H9 (cell line): ENCODE measurements at regions not wholly inside any gene's neighbourhood (a gene's known extent, or its start where the extent isn't known, plus 50 kb on each side); places are given as distances from the start of the nearest gene placed in this dataset.

Source experiments
- DNase-seq: peaks from one replicate; pipeline ENCODE4 v3.0.0-alpha.2; 2017
- H2AFZ ChIP-seq: one replicate; pipeline ENCODE4 v1.6.1; 2013; ENCODE audit warnings: mild to moderate bottlenecking, low read length, control low read depth, moderate library complexity
- H2AK5ac ChIP-seq: 2 replicates; pipeline ENCODE4 v1.6.1; 2013; ENCODE audit warnings: low read length, control low read depth, mixed read lengths; ENCODE audit not compliant: insufficient read length
- H2BK120ac ChIP-seq: one replicate; pipeline ENCODE4 v1.6.1; 2013; ENCODE audit warnings: low read depth, mild to moderate bottlenecking, low read length, control low read depth, inconsistent platforms; ENCODE audit not compliant: poor library complexity, severe bottlenecking
- H2BK12ac ChIP-seq: 2 replicates; pipeline ENCODE4 v1.6.1; 2013; ENCODE audit warnings: low read length, control low read depth, mixed read lengths, low read depth; ENCODE audit not compliant: insufficient read length
- H2BK15ac ChIP-seq: 2 replicates; pipeline ENCODE4 v1.6.1; 2013; ENCODE audit warnings: low read depth, low read length, control low read depth
- H2BK20ac ChIP-seq: one replicate; pipeline ENCODE4 v1.6.1; 2013; ENCODE audit warnings: low read depth, mild to moderate bottlenecking, low read length, control low read depth, inconsistent platforms; ENCODE audit not compliant: poor library complexity, severe bottlenecking
- H2BK5ac ChIP-seq: 2 replicates; pipeline ENCODE4 v1.6.1; 2013; ENCODE audit warnings: low read length, control low read depth, mixed read lengths; ENCODE audit not compliant: insufficient read length
- H3K14ac ChIP-seq: 2 replicates; pipeline ENCODE4 v1.6.1; 2013; ENCODE audit warnings: low read length, control low read depth; ENCODE audit not compliant: insufficient read depth
- H3K18ac ChIP-seq: 2 replicates; pipeline ENCODE4 v1.6.1; 2013; ENCODE audit warnings: low read depth, mild to moderate bottlenecking, mixed read lengths, low read length, control low read depth; ENCODE audit not compliant: insufficient read length
- H3K23ac ChIP-seq: 2 replicates; pipeline ENCODE4 v1.6.1; 2013; ENCODE audit warnings: low read length, control low read depth, mixed read lengths, low read depth; ENCODE audit not compliant: insufficient read length
- H3K23me2 ChIP-seq: 2 replicates; pipeline ENCODE4 v1.6.1; 2013; ENCODE audit warnings: low read depth, mild to moderate bottlenecking, mixed read lengths, low read length, control low read depth; ENCODE audit not compliant: insufficient read length, poor library complexity, severe bottlenecking
- H3K27ac ChIP-seq: 2 replicates; pipeline ENCODE4 v1.5.1; 2013; ENCODE audit warnings: low read length, control low read depth, mixed read lengths, low read depth; ENCODE audit not compliant: insufficient read length
- H3K27me3 ChIP-seq: 2 replicates; pipeline ENCODE4 v1.6.1; 2013; ENCODE audit warnings: low read length, control low read depth, inconsistent platforms; ENCODE audit not compliant: insufficient read depth
- H3K4ac ChIP-seq: 2 replicates; pipeline ENCODE4 v1.6.1; 2013; ENCODE audit warnings: low read depth, mild to moderate bottlenecking, control low read depth, inconsistent platforms, low read length, moderate library complexity
- H3K4me1 ChIP-seq: 2 replicates; pipeline ENCODE4 v1.6.1; 2013; ENCODE audit warnings: low read length, control low read depth, inconsistent platforms; ENCODE audit not compliant: insufficient read depth
- H3K4me2 ChIP-seq: 2 replicates; pipeline ENCODE4 v1.6.1; 2013; ENCODE audit warnings: low read length, control low read depth, mixed read lengths; ENCODE audit not compliant: insufficient read length, insufficient read depth
- H3K56ac ChIP-seq: 2 replicates; pipeline ENCODE4 v1.6.1; 2013; ENCODE audit warnings: low read depth, mild to moderate bottlenecking, mixed read lengths, low read length, control low read depth; ENCODE audit not compliant: insufficient read length
- H3K79me1 ChIP-seq: 2 replicates; pipeline ENCODE4 v1.6.1; 2013; ENCODE audit warnings: low read depth, mild to moderate bottlenecking, moderate library complexity, low read length, control low read depth, inconsistent platforms; ENCODE audit not compliant: insufficient read depth, poor library complexity, severe bottlenecking
- H3K79me2 ChIP-seq: 2 replicates; pipeline ENCODE4 v1.6.1; 2013; ENCODE audit warnings: low read length, control low read depth, inconsistent platforms; ENCODE audit not compliant: insufficient read depth
- H3K9ac ChIP-seq: 2 replicates; pipeline ENCODE4 v1.6.1; 2013; ENCODE audit warnings: low read length, control low read depth, mixed read lengths; ENCODE audit not compliant: insufficient read length; ENCODE audit errors: extremely low read depth
- H3K9me3 ChIP-seq: one replicate; pipeline ENCODE4 v1.6.1; 2013; ENCODE audit warnings: low read depth, low read length, inconsistent platforms; ENCODE audit not compliant: control insufficient read depth
- H3T11ph ChIP-seq: one replicate; pipeline ENCODE4 v1.6.1; 2013; ENCODE audit warnings: mild to moderate bottlenecking, low read length, control low read depth, inconsistent platforms
- H4K20me1 ChIP-seq: one replicate; pipeline ENCODE4 v1.6.1; 2013; ENCODE audit not compliant: control insufficient read depth, insufficient read length, insufficient read depth
- H4K5ac ChIP-seq: 2 replicates; pipeline ENCODE4 v1.6.1; 2013; ENCODE audit warnings: low read depth, mild to moderate bottlenecking, mixed read lengths, low read length, control low read depth; ENCODE audit not compliant: insufficient read length
- H4K8ac ChIP-seq: replicated peaks from 2 replicates; pipeline ENCODE4 v1.6.1; 2013; ENCODE audit warnings: low read length, control low read depth, mixed read lengths, low read depth; ENCODE audit not compliant: insufficient read length
- H4K91ac ChIP-seq: 2 replicates; pipeline ENCODE4 v1.6.1; 2013; ENCODE audit warnings: low read depth, mild to moderate bottlenecking, moderate library complexity, mixed read lengths, low read length, control low read depth; ENCODE audit not compliant: insufficient read length
- H3K27ac Mint-ChIP-seq, 3 experiments: 2 replicates in 2 of 3; 3 replicates in 1 of 3; pipeline ENCODE4 v1.8.0; 2020 to 2021; ENCODE audit warnings: mixed read lengths in 3 of 3, mild to moderate bottlenecking in 1 of 3, moderate library complexity in 1 of 3
- H3K27me3 Mint-ChIP-seq: 2 replicates; pipeline ENCODE4 v1.8.0; 2021; ENCODE audit warnings: low read depth, mild to moderate bottlenecking, moderate library complexity, mixed read lengths
- H3K36me3 Mint-ChIP-seq, 3 experiments: 2 replicates in 2 of 3; 3 replicates in 1 of 3; pipeline ENCODE4 v1.8.0; 2020 to 2021; ENCODE audit warnings: low read depth in 3 of 3, mixed read lengths in 3 of 3; ENCODE audit not compliant: insufficient read depth in 1 of 3
- H3K4me1 Mint-ChIP-seq, 2 experiments: 2 replicates each; pipeline ENCODE4 v1.8.0; 2020; ENCODE audit warnings: mixed read lengths in 2 of 2
- H3K4me3 Mint-ChIP-seq, 2 experiments: 2 replicates in 1 of 2; 3 replicates in 1 of 2; pipeline ENCODE4 v1.8.0; 2020 to 2021; ENCODE audit warnings: mild to moderate bottlenecking in 2 of 2, mixed read lengths in 2 of 2, moderate library complexity in 1 of 2
- H3K9me3 Mint-ChIP-seq, 2 experiments: 2 replicates in 1 of 2; 3 replicates in 1 of 2; pipeline ENCODE4 v1.8.0; 2020; ENCODE audit warnings: mild to moderate bottlenecking in 2 of 2, mixed read lengths in 2 of 2, moderate library complexity in 1 of 2
- WGBS: extraction: QIAGEN DNeasy Blood & Tissue Kit; methylation state at CpG from one replicate; pipeline ENCODE4 v1.1.7; 2013; ENCODE audit warnings: missing lambda C conversion rate, low lambda C conversion rate, mixed read lengths; ENCODE audit not compliant: insufficient read length; ENCODE audit errors: extremely low coverage; 5-methylcytosine and 5-hydroxymethylcytosine counted together
- TF ChIP-seq, protein P1 (sequence below): fragments of 200-600 bp; sonication (generic); conservative IDR thresholded peaks from 3 replicates; pipeline ENCODE4 v1.8.0; 2021; ENCODE audit warnings: antibody characterized with exemption, mild to moderate bottlenecking

DNA sequence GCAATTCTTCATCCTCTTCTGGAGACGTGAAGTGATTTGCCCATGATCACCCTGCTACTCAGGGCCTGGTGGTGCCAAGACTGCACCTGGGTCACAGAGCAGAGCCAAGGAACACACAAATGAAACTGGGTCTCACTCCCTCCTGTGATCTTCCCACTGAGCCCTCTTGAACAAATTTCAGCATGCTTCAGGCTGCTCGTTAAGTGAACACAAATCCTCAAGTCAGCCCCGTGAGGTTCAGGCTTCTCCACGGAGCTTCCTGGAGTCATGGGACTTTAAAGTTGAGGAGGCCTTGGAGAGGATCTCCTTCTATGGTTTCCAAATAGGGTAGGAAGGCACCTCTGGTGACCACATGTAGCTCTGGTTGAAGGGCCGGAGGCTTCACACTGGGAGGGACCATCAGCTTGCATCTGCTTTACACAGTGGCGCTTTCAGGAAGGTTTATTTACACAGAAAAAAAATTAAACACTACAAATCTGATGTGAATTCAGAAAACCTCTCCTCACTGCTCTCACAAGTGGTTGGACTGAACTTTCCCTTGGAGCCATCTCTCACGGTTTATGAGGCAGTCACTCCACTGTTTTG, 255.4 kb downstream of the LOXHD1 start:
- Histone ChIP-seq H2BK20ac (no peak overlapping the region), H3K79me1 (no peaks in the 10 kb centered on the region), H3K18ac (no peak overlapping the region), H3K14ac (no peak overlapping the region), H3K9ac (no peak overlapping the region), H3K4ac (no peak overlapping the region), H4K91ac (no peak overlapping the region), H4K8ac (no peak overlapping the region), H3K4me2 (no peak overlapping the region), H2BK120ac (no peak overlapping the region), H3K27ac (no peak overlapping the region), H3K27me3 (no peaks in the 10 kb centered on the region), H3K9me3 (no peaks in the 10 kb centered on the region), H2BK12ac (no peak overlapping the region), H3K23me2 (no peaks in the 10 kb centered on the region), H2BK15ac (no peak overlapping the region), H4K5ac (no peak overlapping the region), H3K56ac (no peak overlapping the region), H2AFZ (no peak overlapping the region), H3K23ac (no peak overlapping the region), H3K79me2 (no peaks in the 10 kb centered on the region), H3K4me1 (no peaks in the 10 kb centered on the region), H2AK5ac (no peak overlapping the region), H2BK5ac (no peak overlapping the region), H4K20me1 (no peaks in the 10 kb centered on the region), H3T11ph (no peak overlapping the region)
- TF ChIP-seq, protein P1, sequence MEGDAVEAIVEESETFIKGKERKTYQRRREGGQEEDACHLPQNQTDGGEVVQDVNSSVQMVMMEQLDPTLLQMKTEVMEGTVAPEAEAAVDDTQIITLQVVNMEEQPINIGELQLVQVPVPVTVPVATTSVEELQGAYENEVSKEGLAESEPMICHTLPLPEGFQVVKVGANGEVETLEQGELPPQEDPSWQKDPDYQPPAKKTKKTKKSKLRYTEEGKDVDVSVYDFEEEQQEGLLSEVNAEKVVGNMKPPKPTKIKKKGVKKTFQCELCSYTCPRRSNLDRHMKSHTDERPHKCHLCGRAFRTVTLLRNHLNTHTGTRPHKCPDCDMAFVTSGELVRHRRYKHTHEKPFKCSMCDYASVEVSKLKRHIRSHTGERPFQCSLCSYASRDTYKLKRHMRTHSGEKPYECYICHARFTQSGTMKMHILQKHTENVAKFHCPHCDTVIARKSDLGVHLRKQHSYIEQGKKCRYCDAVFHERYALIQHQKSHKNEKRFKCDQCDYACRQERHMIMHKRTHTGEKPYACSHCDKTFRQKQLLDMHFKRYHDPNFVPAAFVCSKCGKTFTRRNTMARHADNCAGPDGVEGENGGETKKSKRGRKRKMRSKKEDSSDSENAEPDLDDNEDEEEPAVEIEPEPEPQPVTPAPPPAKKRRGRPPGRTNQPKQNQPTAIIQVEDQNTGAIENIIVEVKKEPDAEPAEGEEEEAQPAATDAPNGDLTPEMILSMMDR = no peak
- Mint-ChIP-seq H3K36me3 (no peaks in the 10 kb centered on the region; a peak in 1 of 7 replicates), H3K4me1 (0 out of 4 replicates have a peak, but pooled peaks cover 3% of the 10 kb centered on the region in 2 experiments), H3K9me3 (no peaks in the 10 kb centered on the region), H3K4me3 (no peak overlapping the region), H3K27me3 (no peaks in the 10 kb centered on the region; the same call in none of the 2 replicates), H3K27ac (no peak overlapping the region; a peak in 1 of 7 replicates)
- no CpG with 5 or more reads among the region's 7 CpGs for WGBS
- no peak for DNase-seq
